ENCODE measurements at regions not wholly inside any gene's neighbourhood (a gene's known extent, or its start where the extent isn't known, plus 50 kb on each side); places are given as distances from the start of the nearest gene placed in this dataset.

- H3K4me1 ChIP-seq (ENCODE audit: control insufficient read depth, insufficient read depth, low read length): no peaks in the 10 kb centered on the region
- H3K9ac ChIP-seq (ENCODE audit: low read depth, low read length): no peak overlapping the region
- H3K9me3 ChIP-seq (ENCODE audit: control insufficient read depth, insufficient read depth, low read length): no peaks in the 10 kb centered on the region
- H3K4me3 ChIP-seq (ENCODE audit: low read depth, low read length): no peak overlapping the region
- H3K36me3 ChIP-seq (ENCODE audit: control insufficient read depth, insufficient read depth, low read length): no peaks in the 10 kb centered on the region
- H3K27me3 ChIP-seq (ENCODE audit: control insufficient read depth, insufficient read depth, low read length): no peaks in the 10 kb centered on the region
Observed at GRCh38 chr15:39200586-39200985, 380.3 kb upstream of the THBS1 start.

DNA sequence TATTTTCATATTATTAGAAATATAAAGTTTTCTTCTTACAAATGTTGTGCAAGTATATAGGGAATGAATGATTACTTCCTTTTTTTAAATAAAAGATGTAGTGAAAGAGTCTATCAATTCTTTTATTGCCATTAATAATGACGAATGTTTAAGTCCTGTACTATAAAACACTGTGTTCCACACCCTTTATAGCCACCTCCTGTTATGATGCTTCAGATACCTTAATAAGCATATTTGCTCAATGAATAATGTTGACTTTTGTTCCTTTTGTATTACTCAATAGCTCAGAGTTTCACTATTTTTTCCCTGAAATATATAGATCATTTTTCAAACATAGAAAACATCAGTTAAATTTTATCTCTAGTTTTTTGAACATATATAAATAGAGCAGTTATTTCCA lies 378.2 kb upstream of the THBS1 start:
- H3K4me3 ChIP-seq (ENCODE audit: low read depth, low read length): no peak overlapping the region
- H3K36me3 ChIP-seq (ENCODE audit: control insufficient read depth, insufficient read depth, low read length): no peaks in the 10 kb centered on the region
- no peaks in the 10 kb centered on the region for H3K9me3 ChIP-seq (ENCODE audit: control insufficient read depth, insufficient read depth, low read length)
- no peak overlapping the region for H3K9ac ChIP-seq (ENCODE audit: low read depth, low read length)
- H3K27me3 ChIP-seq (ENCODE audit: control insufficient read depth, insufficient read depth, low read length): no peaks in the 10 kb centered on the region
- H3K4me1 ChIP-seq (ENCODE audit: control insufficient read depth, insufficient read depth, low read length): no peaks in the 10 kb centered on the region

DNA sequence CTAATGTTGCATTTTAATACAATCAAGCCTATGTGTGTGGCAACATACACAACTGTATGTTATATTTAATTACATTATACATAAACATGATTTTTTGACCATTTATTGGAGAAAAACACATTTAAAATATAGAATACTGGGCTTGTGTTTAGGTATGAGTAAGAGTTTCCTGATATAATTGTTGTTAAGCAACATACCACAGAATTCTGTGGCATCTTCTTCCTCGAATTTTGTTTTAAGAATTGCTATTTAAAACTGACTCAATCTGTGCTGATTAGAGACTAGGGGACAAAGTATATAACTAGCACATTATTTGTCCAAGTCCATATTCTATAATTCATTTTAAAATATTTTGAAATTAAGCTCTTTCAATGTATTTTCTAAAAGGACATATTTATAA lies 376.8 kb upstream of the THBS1 start:
- no peaks in the 10 kb centered on the region for H3K9me3 ChIP-seq (ENCODE audit: control insufficient read depth, insufficient read depth, low read length)
- H3K36me3 ChIP-seq (ENCODE audit: control insufficient read depth, insufficient read depth, low read length): no peaks in the 10 kb centered on the region
- no peaks in the 10 kb centered on the region for H3K4me1 ChIP-seq (ENCODE audit: control insufficient read depth, insufficient read depth, low read length)
- no peaks in the 10 kb centered on the region for H3K27me3 ChIP-seq (ENCODE audit: control insufficient read depth, insufficient read depth, low read length)
- no peak overlapping the region for H3K4me3 ChIP-seq (ENCODE audit: low read depth, low read length)
- no peak overlapping the region for H3K9ac ChIP-seq (ENCODE audit: low read depth, low read length)

DNA sequence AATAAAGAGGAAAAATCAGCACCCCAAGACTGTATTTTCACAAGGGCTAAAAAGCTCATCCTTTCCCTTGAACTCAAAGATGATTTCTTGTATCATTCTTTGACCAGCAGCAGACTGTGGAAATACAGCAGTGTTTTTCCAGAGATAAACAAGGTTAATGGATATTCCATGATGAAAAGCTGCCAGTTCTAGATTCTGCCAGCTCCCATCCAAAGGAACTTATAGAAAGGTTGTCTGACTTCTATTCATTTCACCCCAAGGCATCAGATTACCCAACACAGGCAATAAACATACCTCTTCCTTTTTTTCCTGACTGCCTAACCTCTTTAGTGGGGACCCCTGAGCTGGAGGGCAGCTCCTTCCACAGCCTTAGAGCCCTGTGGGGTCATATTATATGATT lies 375.8 kb upstream of the THBS1 start:
- no peaks in the 10 kb centered on the region for H3K36me3 ChIP-seq (ENCODE audit: control insufficient read depth, insufficient read depth, low read length)
- no peaks in the 10 kb centered on the region for H3K9me3 ChIP-seq (ENCODE audit: control insufficient read depth, insufficient read depth, low read length)
- no peaks in the 10 kb centered on the region for H3K27me3 ChIP-seq (ENCODE audit: control insufficient read depth, insufficient read depth, low read length)
- H3K4me3 ChIP-seq (ENCODE audit: low read depth, low read length): no peak overlapping the region
- H3K9ac ChIP-seq (ENCODE audit: low read depth, low read length): no peak overlapping the region
- no peaks in the 10 kb centered on the region for H3K4me1 ChIP-seq (ENCODE audit: control insufficient read depth, insufficient read depth, low read length)

DNA sequence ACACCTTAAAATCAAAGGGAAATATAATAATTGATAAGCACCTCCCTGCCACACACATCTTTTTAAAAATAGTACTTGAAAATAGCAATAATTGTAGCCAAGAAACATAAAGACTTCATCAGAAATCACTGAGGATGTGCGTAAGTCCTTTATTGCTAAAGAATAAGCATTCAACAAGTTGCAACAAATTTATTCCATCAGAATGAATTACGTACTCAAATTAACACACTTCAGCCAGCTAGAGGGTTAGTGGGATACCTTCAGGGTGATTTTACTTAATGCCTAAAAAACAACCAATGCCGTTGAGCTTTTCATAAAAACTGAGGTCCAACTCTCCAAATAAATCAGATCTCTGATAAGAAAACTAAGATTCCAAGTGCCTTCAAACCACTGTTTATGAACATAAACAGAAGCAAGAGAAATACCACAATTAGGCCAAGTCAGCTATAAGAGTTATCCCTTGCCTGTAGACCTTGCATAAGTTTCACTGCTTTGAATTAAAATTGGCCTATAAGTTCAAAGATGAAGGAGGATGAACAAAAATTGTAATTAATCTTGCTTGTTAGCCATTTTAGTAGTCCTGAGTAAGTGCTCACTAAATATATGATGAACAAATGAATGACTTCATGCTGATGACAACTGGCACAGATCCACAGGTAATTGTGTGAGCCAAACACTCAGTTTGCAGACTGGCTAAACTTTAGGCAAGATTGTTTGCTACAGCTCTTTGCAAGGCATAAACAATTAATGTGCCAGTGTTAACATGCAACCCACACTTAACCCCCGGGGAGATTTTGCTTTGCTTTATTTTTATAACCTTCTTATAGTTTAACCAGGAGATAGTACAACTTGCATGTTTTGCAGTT lies 375.1 kb upstream of the THBS1 start:
- H3K4me3 ChIP-seq (ENCODE audit: low read depth, low read length): no peak overlapping the region
- H3K4me1 ChIP-seq (ENCODE audit: control insufficient read depth, insufficient read depth, low read length): no peaks in the 10 kb centered on the region
- no peaks in the 10 kb centered on the region for H3K27me3 ChIP-seq (ENCODE audit: control insufficient read depth, insufficient read depth, low read length)
- no peaks in the 10 kb centered on the region for H3K9me3 ChIP-seq (ENCODE audit: control insufficient read depth, insufficient read depth, low read length)
- no peak overlapping the region for H3K9ac ChIP-seq (ENCODE audit: low read depth, low read length)
- no peaks in the 10 kb centered on the region for H3K36me3 ChIP-seq (ENCODE audit: control insufficient read depth, insufficient read depth, low read length)

DNA sequence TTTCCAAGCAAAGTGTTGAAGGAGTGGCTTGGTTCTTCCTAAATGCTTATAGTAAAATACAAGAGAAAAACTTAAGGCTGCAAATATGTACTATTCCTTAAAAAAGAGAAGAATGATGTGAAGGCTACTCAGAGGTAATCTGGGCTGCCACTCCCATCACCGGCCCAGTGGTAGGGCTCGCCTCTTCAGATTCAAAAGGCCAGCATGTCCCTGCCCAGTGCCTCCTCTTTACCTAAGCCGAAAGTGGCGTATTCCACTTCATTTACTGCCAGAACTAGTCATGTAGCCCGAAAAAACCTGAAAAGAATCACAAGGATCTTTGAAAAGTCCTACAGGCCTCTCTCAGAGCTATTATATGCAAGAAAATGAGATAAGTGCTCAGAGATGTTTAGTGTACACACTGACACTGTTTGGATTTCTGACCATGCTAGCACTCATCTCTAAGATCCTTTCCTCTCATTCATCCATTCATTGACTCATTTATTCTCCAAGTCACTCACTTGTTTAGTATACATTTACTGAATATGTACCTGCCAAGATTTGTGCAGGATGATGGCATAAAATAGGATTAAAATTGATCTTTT lies 373.3 kb upstream of the THBS1 start:
- H3K4me3 ChIP-seq (ENCODE audit: low read depth, low read length): no peak overlapping the region
- no peaks in the 10 kb centered on the region for H3K9me3 ChIP-seq (ENCODE audit: control insufficient read depth, insufficient read depth, low read length)
- H3K4me1 ChIP-seq (ENCODE audit: control insufficient read depth, insufficient read depth, low read length): no peaks in the 10 kb centered on the region
- no peaks in the 10 kb centered on the region for H3K27me3 ChIP-seq (ENCODE audit: control insufficient read depth, insufficient read depth, low read length)
- no peaks in the 10 kb centered on the region for H3K36me3 ChIP-seq (ENCODE audit: control insufficient read depth, insufficient read depth, low read length)
- H3K9ac ChIP-seq (ENCODE audit: low read depth, low read length): no peak overlapping the region

GRCh38 chr15:39208187-39208586 lies 372.7 kb upstream of the THBS1 start:
- H3K9me3 ChIP-seq (ENCODE audit: control insufficient read depth, insufficient read depth, low read length): no peaks in the 10 kb centered on the region
- no peak overlapping the region for H3K9ac ChIP-seq (ENCODE audit: low read depth, low read length)
- no peaks in the 10 kb centered on the region for H3K36me3 ChIP-seq (ENCODE audit: control insufficient read depth, insufficient read depth, low read length)

GRCh38 chr15:39209548-39210211 lies 371.2 kb upstream of the THBS1 start:
- no peaks in the 10 kb centered on the region for H3K36me3 ChIP-seq (ENCODE audit: control insufficient read depth, insufficient read depth, low read length)
- H3K4me3 ChIP-seq (ENCODE audit: low read depth, low read length): no peak overlapping the region
- H3K9me3 ChIP-seq (ENCODE audit: control insufficient read depth, insufficient read depth, low read length): no peaks in the 10 kb centered on the region
- H3K27me3 ChIP-seq (ENCODE audit: control insufficient read depth, insufficient read depth, low read length): no peaks in the 10 kb centered on the region
- H3K9ac ChIP-seq (ENCODE audit: low read depth, low read length): no peak overlapping the region
- H3K4me1 ChIP-seq (ENCODE audit: control insufficient read depth, insufficient read depth, low read length): peaks cover 12% of the 10 kb centered on the region

More at GRCh38 chr15:39208187-39208586, 372.7 kb upstream of the THBS1 start:
- Histone ChIP-seq H3K27me3 (ENCODE audit: control insufficient read depth, insufficient read depth, low read length) (no peaks in the 10 kb centered on the region), H3K4me1 (ENCODE audit: control insufficient read depth, insufficient read depth, low read length) (peaks cover 4% of the 10 kb centered on the region), H3K4me3 (ENCODE audit: low read depth, low read length) (no peak overlapping the region)

DNA sequence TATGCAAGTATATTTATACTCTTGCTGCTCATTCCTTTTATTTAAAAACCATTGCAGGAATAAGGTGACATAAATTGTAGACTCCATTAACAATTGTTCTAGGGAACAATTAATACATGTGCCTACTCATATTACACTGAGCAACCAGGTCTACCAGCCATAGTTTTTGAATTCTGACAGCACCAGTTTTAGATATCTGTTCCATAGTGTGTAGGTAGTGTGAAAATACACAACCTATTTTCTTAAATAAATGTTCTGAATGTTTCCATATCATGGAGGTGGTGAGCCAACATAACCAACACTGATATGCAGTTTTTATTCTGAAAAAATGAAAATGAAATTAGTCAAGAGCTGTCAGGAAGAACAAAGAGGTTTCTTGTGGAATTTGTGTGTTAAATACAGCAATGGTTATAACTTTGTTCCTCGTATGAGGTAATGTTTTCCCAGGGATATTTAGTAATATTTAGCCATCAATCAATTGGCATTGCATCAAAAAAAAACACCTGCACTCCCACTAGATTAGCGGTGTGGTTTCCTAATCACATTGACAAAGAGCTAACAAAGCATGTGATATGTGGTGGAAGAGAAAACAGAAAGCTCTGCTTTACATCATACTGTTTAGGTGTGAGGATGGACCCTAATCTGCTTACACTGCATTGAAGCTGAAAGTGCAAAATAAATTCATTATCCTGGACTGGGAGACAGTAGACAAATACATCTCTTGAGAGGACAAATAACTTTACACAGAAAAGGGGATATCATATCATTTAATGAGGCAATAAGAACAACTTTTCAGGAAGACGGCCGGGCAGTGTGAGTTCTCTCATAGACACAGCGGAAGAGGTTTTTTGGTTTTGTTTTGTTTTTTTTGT lies 369.5 kb upstream of the THBS1 start:
- Histone ChIP-seq H3K9me3 (ENCODE audit: control insufficient read depth, insufficient read depth, low read length) (no peaks in the 10 kb centered on the region), H3K27me3 (ENCODE audit: control insufficient read depth, insufficient read depth, low read length) (no peaks in the 10 kb centered on the region), H3K4me3 (ENCODE audit: low read depth, low read length) (no peak overlapping the region), H3K9ac (ENCODE audit: low read depth, low read length) (no peak overlapping the region), H3K36me3 (ENCODE audit: control insufficient read depth, insufficient read depth, low read length) (no peaks in the 10 kb centered on the region), H3K4me1 (ENCODE audit: control insufficient read depth, insufficient read depth, low read length) (peaks cover 12% of the 10 kb centered on the region)

GRCh38 chr15:39213385-39213840 lies 367.5 kb upstream of the THBS1 start:
- Histone ChIP-seq H3K4me3 (ENCODE audit: low read depth, low read length) (no peak overlapping the region), H3K9ac (ENCODE audit: low read depth, low read length) (no peak overlapping the region), H3K27me3 (ENCODE audit: control insufficient read depth, insufficient read depth, low read length) (no peaks in the 10 kb centered on the region), H3K9me3 (ENCODE audit: control insufficient read depth, insufficient read depth, low read length) (no peaks in the 10 kb centered on the region), H3K4me1 (ENCODE audit: control insufficient read depth, insufficient read depth, low read length) (peaks cover 14% of the 10 kb centered on the region), H3K36me3 (ENCODE audit: control insufficient read depth, insufficient read depth, low read length) (no peaks in the 10 kb centered on the region)

DNA sequence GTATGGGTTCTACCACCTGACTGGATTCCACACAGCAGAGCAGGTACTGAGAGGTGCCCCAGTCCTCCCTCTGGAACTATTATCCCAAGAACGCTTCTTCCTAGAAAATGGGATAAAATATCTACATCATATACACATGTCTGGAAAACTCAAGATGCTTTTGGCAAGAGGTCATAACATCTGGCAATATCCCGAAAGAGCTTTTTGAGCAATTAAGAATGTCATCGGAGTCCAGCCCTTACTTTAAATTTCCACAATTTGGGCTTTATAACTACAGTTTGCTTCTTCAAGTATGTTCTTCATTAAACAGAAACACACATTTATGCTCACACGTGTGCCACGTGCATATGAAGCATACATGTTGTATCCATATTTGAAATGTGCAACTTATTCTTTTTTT lies 365.9 kb upstream of the THBS1 start:
- Histone ChIP-seq H3K4me3 (ENCODE audit: low read depth, low read length) (no peak overlapping the region), H3K27me3 (ENCODE audit: control insufficient read depth, insufficient read depth, low read length) (no peaks in the 10 kb centered on the region), H3K9me3 (ENCODE audit: control insufficient read depth, insufficient read depth, low read length) (no peaks in the 10 kb centered on the region), H3K9ac (ENCODE audit: low read depth, low read length) (no peak overlapping the region), H3K36me3 (ENCODE audit: control insufficient read depth, insufficient read depth, low read length) (no peaks in the 10 kb centered on the region), H3K4me1 (ENCODE audit: control insufficient read depth, insufficient read depth, low read length) (peaks cover 14% of the 10 kb centered on the region)
